HCT116 (cell line): ENCODE measurements at regions not wholly inside any gene's neighbourhood (a gene's known extent, or its start where the extent isn't known, plus 50 kb on each side); places are given as distances from the start of the nearest gene placed in this dataset.

Experiments
- ATAC-seq: fragments of 200-7000 bp; cut with Tn5 transposase; 2 replicates; pipeline ENCODE4 v1.9.1; 2020; ENCODE audit warnings: mild to moderate bottlenecking, moderate library complexity
- BruUV-seq: library from RNA; stranded (reverse); fragments of 400-500 nt; replicated peaks from 2 replicates; lab custom pipeline; 2021; lab: Mats Ljungman, UMichigan
- CTCF ChIA-PET: fragments of 300-600 bp; sonication (Branson Sonifier 250); formaldehyde crosslinking; loops from one replicate; lab custom pipeline; 2021; ENCODE audit warnings: antibody characterized with exemption; lab: Charles Lee
- POLR2A ChIA-PET: fragments of 300-600, 350-600 bp; sonication (Branson Sonifier 250); formaldehyde crosslinking; loops from one replicate; lab custom pipeline; 2021; ENCODE audit warnings: antibody characterized with exemption; lab: Charles Lee
- RAD21 ChIA-PET, 2 experiments: fragments of 300-600 bp; sonication (Branson Sonifier 250); formaldehyde crosslinking; loops; one replicate each; lab custom pipeline; 2023; ENCODE audit warnings: low total read pairs in 2 of 2; ENCODE audit not compliant: uncharacterized antibody in 2 of 2, unreplicated experiment in 2 of 2, low non-redundant PET in 1 of 2; lab: Charles Lee
- DNase-seq: peaks from one replicate; pipeline ENCODE4 v3.0.0-alpha.2; 2010; ENCODE audit warnings: low read depth, low spot score
- H2AFZ ChIP-seq: fragments of 200-600 bp; shearing (Covaris generic), sonication (generic); 2 replicates; pipeline ENCODE4 v1.6.1; 2017; ENCODE audit warnings: low read depth, mixed run types, mixed read lengths, antibody characterized with exemption, low read length; ENCODE audit not compliant: poor library complexity, severe bottlenecking
- H3K27ac ChIP-seq: 2 replicates; pipeline ENCODE4 v1.5.1; 2012; ENCODE audit warnings: low read depth, low read length
- H3K27me3 ChIP-seq: fragments of 200-600 bp; sonication (generic); 2 replicates; pipeline ENCODE4 v1.6.1; 2016; ENCODE audit warnings: mixed run types, low read length, mixed read lengths; ENCODE audit not compliant: insufficient read depth
- H3K36me3 ChIP-seq, 2 experiments: fragments of 200-500 bp in 1 of 2; fragments of 200-600 bp in 1 of 2; sonication (Bioruptor generic) in 1 of 2; sonication (generic) in 1 of 2; 2 replicates each; pipeline versions ENCODE4 v1.5.1 to v1.6.1; 2014 to 2016; ENCODE audit warnings: low read length in 2 of 2, inconsistent platforms in 1 of 2, mixed read lengths in 1 of 2, mixed run types in 1 of 2; ENCODE audit not compliant: insufficient read depth in 2 of 2, control insufficient read depth in 1 of 2
- H3K4me1 ChIP-seq, 2 experiments: fragments of 200-600 bp in 1 of 2; sonication (generic) in 1 of 2; 2 replicates each; pipeline versions ENCODE4 v1.5.1 to v1.6.1; 2012 to 2017; ENCODE audit warnings: low read length in 2 of 2, inconsistent platforms in 1 of 2, mild to moderate bottlenecking in 1 of 2, mixed read lengths in 1 of 2, mixed run types in 1 of 2, moderate library complexity in 1 of 2; ENCODE audit not compliant: insufficient read depth in 2 of 2, control insufficient read depth in 1 of 2
- H3K4me2 ChIP-seq: fragments of 200-600 bp; sonication (generic); 2 replicates; pipeline ENCODE4 v1.6.1; 2017; ENCODE audit warnings: mixed run types, low read length, mixed read lengths
- H3K4me3 ChIP-seq, 2 experiments: fragments of 200-600 bp in 1 of 2; sonication (generic) in 1 of 2; replicated peaks in 1 of 2; 2 replicates each; pipeline ENCODE4 v1.5.1; 2011 to 2016; ENCODE audit warnings: low read length in 2 of 2, control low read depth in 1 of 2, low read depth in 1 of 2, mild to moderate bottlenecking in 1 of 2, mixed read lengths in 1 of 2, mixed run types in 1 of 2
- H3K79me2 ChIP-seq: fragments of 200-600 bp; sonication (generic); 2 replicates; pipeline ENCODE4 v1.6.1; 2017; ENCODE audit warnings: mild to moderate bottlenecking, mixed run types, low read length, moderate library complexity, mixed read lengths; ENCODE audit not compliant: insufficient read depth
- H3K9ac ChIP-seq: fragments of 200-600 bp; sonication (generic); 2 replicates; pipeline ENCODE4 v1.6.1; 2016; ENCODE audit warnings: low read length, mixed read lengths
- H3K9me2 ChIP-seq: fragments of 200-600 bp; sonication (generic), shearing (Covaris generic); 2 replicates; pipeline ENCODE4 v1.6.1; 2017; ENCODE audit warnings: mixed run types, mild to moderate bottlenecking, moderate library complexity; ENCODE audit not compliant: insufficient read depth
- H3K9me3 ChIP-seq, 2 experiments: fragments of 200-500 bp in 1 of 2; fragments of 200-600 bp in 1 of 2; sonication (Bioruptor generic) in 1 of 2; sonication (generic) in 1 of 2; 2 replicates each; pipeline ENCODE4 v1.6.1; 2014 to 2017; ENCODE audit warnings: low read length in 2 of 2, mixed read lengths in 2 of 2, inconsistent platforms in 1 of 2, low read depth in 1 of 2, mild to moderate bottlenecking in 1 of 2, mixed run types in 1 of 2, moderate library complexity in 1 of 2; ENCODE audit not compliant: control insufficient read depth in 1 of 2, insufficient read depth in 1 of 2
- H4K20me1 ChIP-seq: fragments of 200-600 bp; sonication (generic), shearing (Covaris generic); 2 replicates; pipeline ENCODE4 v1.6.1; 2017; ENCODE audit warnings: mixed run types, mild to moderate bottlenecking, moderate library complexity; ENCODE audit not compliant: insufficient read depth
- ATF3 ChIP-seq: IDR thresholded peaks from 2 replicates; pipeline ENCODE4 v1.6.1; 2012
- CEBPB ChIP-seq: IDR thresholded peaks from 2 replicates; pipeline ENCODE4 v1.6.1; 2012; ENCODE audit warnings: low read depth
- EGR1 ChIP-seq: IDR thresholded peaks from 2 replicates; pipeline ENCODE4 v1.6.1; 2012; ENCODE audit warnings: low read depth
- ELF1 ChIP-seq: IDR thresholded peaks from 2 replicates; pipeline ENCODE4 v1.6.1; 2012; ENCODE audit warnings: low read depth, borderline replicate concordance
- FOSL1 ChIP-seq: IDR thresholded peaks from 2 replicates; pipeline ENCODE4 v1.6.1; 2012; ENCODE audit warnings: low read depth
- JUND ChIP-seq: IDR thresholded peaks from 2 replicates; pipeline ENCODE4 v1.6.1; 2012
- MAX ChIP-seq: IDR thresholded peaks from 2 replicates; pipeline ENCODE4 v1.6.1; 2012
- POLR2A ChIP-seq: IDR thresholded peaks from 2 replicates; pipeline ENCODE4 v1.7.0; 2011; ENCODE audit warnings: borderline replicate concordance; ENCODE audit not compliant: insufficient read depth, insufficient read length; ENCODE audit errors: extremely low read depth
- POLR2AphosphoS5 ChIP-seq: IDR thresholded peaks from 2 replicates; pipeline ENCODE4 v1.6.1; 2011; ENCODE audit warnings: mild to moderate bottlenecking, low read depth, low read length, moderate library complexity
- RAD21 ChIP-seq: IDR thresholded peaks from 2 replicates; pipeline ENCODE4 v1.6.1; 2012; ENCODE audit warnings: low read depth, mild to moderate bottlenecking
- TCF7L2 ChIP-seq: IDR thresholded peaks from 2 replicates; pipeline ENCODE4 v1.7.0; 2011; ENCODE audit warnings: borderline replicate concordance, inconsistent platforms; ENCODE audit not compliant: insufficient read depth, insufficient read length; ENCODE audit errors: extremely low read depth
- YY1 ChIP-seq: IDR thresholded peaks from 2 replicates; pipeline ENCODE4 v1.6.1; 2011; ENCODE audit warnings: low read length, low read depth, moderate library complexity, mild to moderate bottlenecking; ENCODE audit not compliant: insufficient replicate concordance; ENCODE audit errors: extremely low read depth
- ZBTB33 ChIP-seq: IDR thresholded peaks from 2 replicates; pipeline ENCODE4 v1.6.1; 2011; ENCODE audit warnings: mild to moderate bottlenecking, low read length, moderate library complexity; ENCODE audit not compliant: insufficient replicate concordance; ENCODE audit errors: extremely low read depth
- intact Hi-C: fragments of 100-400 bp; cut with micrococcal nuclease; formaldehyde crosslinking; loops from 2 replicates; pipeline ENCODE4 v1.10.0; 2022

- TF ChIP-seq MAX: no peak
- TF ChIP-seq RAD21: no peak
- no peak for TF ChIP-seq POLR2A
- TF ChIP-seq TCF7L2: no peak
These were observed 122.4 kb upstream of the OR9Q1 start (continued) for GRCh38 chr11:57901278-57901677.

- BruUV-seq: no TSS peak
- Histone ChIP-seq H3K4me3 (no peak overlapping the region), H3K9me3 (no peaks in the 10 kb centered on the region), H2AFZ (no peak overlapping the region), H3K27ac (no peak overlapping the region), H4K20me1 (no peaks in the 10 kb centered on the region), H3K79me2 (no peaks in the 10 kb centered on the region), H3K9ac (no peak overlapping the region), H3K4me2 (peak overlapping the region; percentile 26; the same call in 1 of the 2 replicates), H3K4me1 (peaks cover 27 to 41% of the 10 kb centered on the region in 2 experiments), H3K9me2 (no peaks in the 10 kb centered on the region), H3K27me3 (no peaks in the 10 kb centered on the region), H3K36me3 (no peaks in the 10 kb centered on the region)
- CTCF ChIA-PET: no interaction called here
- RAD21 ChIA-PET: no interaction called here
- DNase-seq (no peak), ATAC-seq (no peak)
- intact Hi-C loops: loop anchor here (5.0 to 10.0 kb wide), 3 partner anchors 63 to 554 kb away; no protein-coding TSS in a partner anchor
- POLR2A ChIA-PET: no interaction called here
- TF ChIP-seq CEBPB: no peak
- TF ChIP-seq, all 23 proteins: peak for 0
These were observed 121.9 kb upstream of the OR9Q1 start for GRCh38 chr11:57901756-57902155.

GRCh38 chr11:57903011-57903410, 120.7 kb upstream of the OR9Q1 start:
- BruUV-seq: no TSS peak
- peak overlapping the region; percentile 64 for H3K4me2 ChIP-seq
- TF ChIP-seq ELF1: no peak
- no peak for TF ChIP-seq EGR1
- TF ChIP-seq YY1: no peak
- TF ChIP-seq ATF3: no peak
- no peak for TF ChIP-seq POLR2AphosphoS5
- TF ChIP-seq FOSL1: no peak
- no peak for TF ChIP-seq JUND
- no peak for TF ChIP-seq ZBTB33
- TF ChIP-seq MAX: no peak
- no peak for TF ChIP-seq TCF7L2

More at GRCh38 chr11:57903011-57903410, 120.7 kb upstream of the OR9Q1 start:
- no peaks in the 10 kb centered on the region for H3K27me3 ChIP-seq
- no peaks in the 10 kb centered on the region for H3K9me2 ChIP-seq
- ATAC-seq: no peak
- no peak for DNase-seq
- ChIA-PET POLR2A (no interaction called here), CTCF (no interaction called here), RAD21 (no interaction called here)
- peak overlapping the region in 1 of 2 experiments; percentile 24; a peak in 2 of 4 replicates for H3K4me3 ChIP-seq
- no peaks in the 10 kb centered on the region for H3K9me3 ChIP-seq
- H3K79me2 ChIP-seq: no peaks in the 10 kb centered on the region
- H3K36me3 ChIP-seq: no peaks in the 10 kb centered on the region
- H2AFZ ChIP-seq: peak overlapping the region; percentile 83
- H3K4me1 ChIP-seq: peaks cover 27 to 41% of the 10 kb centered on the region in 2 experiments
- H3K27ac ChIP-seq: peak overlapping the region; percentile 38; the same call in 1 of the 2 replicates
- H3K9ac ChIP-seq: no peak overlapping the region
- intact Hi-C loops: loop anchor here (5.0 to 10.0 kb wide), 3 partner anchors 62 to 556 kb away; no protein-coding TSS in a partner anchor
- H4K20me1 ChIP-seq: no peaks in the 10 kb centered on the region
